Heart left ventricle (tissue), 13 donors: ENCODE measurements at regions not wholly inside any gene's neighbourhood (a gene's known extent, or its start where the extent isn't known, plus 50 kb on each side); places are given as distances from the start of the nearest gene placed in this dataset.

Source experiments
- CTCF ChIP-seq, 12 donors: fragments of 200-600 bp; sonication (generic) in 4 of 12; IDR thresholded peaks; one replicate each; pipeline versions ENCODE4 v1.5.0 to v1.8.0; 2018 to 2022; ENCODE audit warnings: antibody characterized with exemption in 12 of 12, mild to moderate bottlenecking in 5 of 12
- POLR2A ChIP-seq, 2 donors: fragments of 450-650 bp; IDR thresholded peaks; one replicate each; pipeline ENCODE4 v1.6.1; 2017; ENCODE audit warnings: antibody characterized with exemption in 2 of 2, mild to moderate bottlenecking in 2 of 2, moderate library complexity in 2 of 2
- donor health status: ischemic (EF 13 %, LVEDD 7.1; RV severe dilation, severe dysfunction).
- donor health status: DM: no; HTN: yes; CAD: no.
- donor health status: DM: no; HTN: no; CAD: no.
- donor health status: ischemic (EF 25% LVEDD 6.9; RV normal size, moderate dysfunction).
- donor health status: ischemic (EF 25% LVEDD 5.7; RV mildly dilated, moderate dysfunction).
- donor health status: ischemic (EF 35%, LVEDD 5.7; RV mildly dilated, moderate dysfunction).
- donor health status: nonischemic (EF 11% LVEDD 7.7; RV severe dilation, severe dysfunction).
- donor health status: DM: yes; HTN: yes; CAD: no.
- donor health status: PGD.
- donor health status: ischemic (EF 29% LVEDD 5.4; RV normal size, mild dysfunction).
- donor health status: nonischemic (EF 23%, LVEDD 6.1; RV moderate dilation, normal function).

DNA sequence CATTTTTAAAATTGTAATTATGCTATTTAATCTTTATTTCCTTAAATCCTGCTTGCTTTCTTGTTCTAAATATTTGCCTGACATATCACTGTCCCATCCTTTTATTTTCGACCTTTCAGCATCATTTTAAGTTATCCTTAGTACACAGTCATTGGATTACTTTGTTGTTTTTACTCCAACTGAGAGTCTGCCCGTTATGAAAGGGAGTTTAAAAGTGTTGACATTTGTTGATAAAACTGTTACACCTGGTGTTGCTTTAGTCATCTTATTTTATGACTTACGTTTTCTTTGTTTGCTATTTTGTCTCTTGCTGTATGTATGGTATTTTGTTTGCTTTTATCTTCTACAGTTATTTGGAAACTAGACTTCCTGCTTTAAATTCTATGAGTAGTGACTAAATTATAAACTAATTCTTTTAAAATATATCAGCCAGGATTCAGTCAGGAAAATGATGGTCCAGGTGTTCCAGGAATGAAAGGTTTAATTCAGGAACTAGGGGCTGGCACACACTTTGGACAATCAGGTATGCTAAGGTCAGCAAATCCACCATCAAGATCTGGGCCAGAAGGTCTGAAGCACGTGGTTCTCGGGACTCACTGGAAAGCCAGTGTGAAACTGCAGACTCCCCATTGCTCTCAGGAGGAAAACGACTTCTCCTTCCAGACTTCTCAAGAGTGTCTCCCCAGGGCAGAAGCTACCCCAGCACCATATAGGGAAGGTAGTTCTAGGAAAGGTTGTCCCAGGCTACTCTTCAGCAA lies 86.0 kb downstream of the RASSF10 start:
- TF ChIP-seq CTCF (IDR thresholded peaks at IDR 0.05), result no peak
- no peak for TF ChIP-seq POLR2A (IDR thresholded peaks at IDR 0.05)
